ENCODE measurements at regions not wholly inside any gene's neighbourhood (a gene's known extent, or its start where the extent isn't known, plus 50 kb on each side); places are given as distances from the start of the nearest gene placed in this dataset.

- no peaks in the 10 kb centered on the region for H3K9me2 ChIP-seq (ENCODE audit: insufficient read depth)
- H3K4me1 ChIP-seq (ENCODE audit: insufficient read depth): no peaks in the 10 kb centered on the region
- H3K79me2 ChIP-seq (replicated peaks; ENCODE audit: insufficient read depth): no peaks in the 10 kb centered on the region
- DNase-seq (ENCODE audit: low spot score) (peak; percentile 81), ATAC-seq (peak; percentile 99)
- Mint-ChIP-seq H3K4me1 (no peaks in the 10 kb centered on the region; the same call in 2 of the 3 replicates), H3K4me3 (no peak overlapping the region), H3K27ac (no peak overlapping the region), H3K27me3 (ENCODE audit: insufficient read depth, low read depth, poor library complexity) (no peaks in the 10 kb centered on the region), H3K36me3 (ENCODE audit: low read depth) (no peaks in the 10 kb centered on the region), H3K9me3 (0 out of 3 replicates have a peak, but pooled peaks cover 3% of the 10 kb centered on the region)
- H3K27ac ChIP-seq (ENCODE audit: low read depth): no peak overlapping the region
- H2AFZ ChIP-seq: no peak overlapping the region
- no peak overlapping the region for H3K4me2 ChIP-seq
- no peak overlapping the region for H3K4me3 ChIP-seq
- H3K36me3 ChIP-seq (ENCODE audit: insufficient read depth): no peaks in the 10 kb centered on the region
- no peaks in the 10 kb centered on the region for H3F3A ChIP-seq (replicated peaks; ENCODE audit: low read depth)
- TF ChIP-seq ZNF114 (CRISPR knock-in tag; IDR thresholded peaks at IDR 0.05): no peak
- TF ChIP-seq CTCF (conservative IDR thresholded peaks at IDR 0.05; ENCODE audit: low read depth in 2 of 2): peak; percentile 72 to 93
- no peaks in the 10 kb centered on the region for H3K27me3 ChIP-seq (ENCODE audit: insufficient read depth)
- no peaks in the 10 kb centered on the region for H4K20me1 ChIP-seq (replicated peaks; ENCODE audit: insufficient read depth)
These were observed 64.9 kb upstream of the PAX1 start for GRCh38 chr20:21640556-21640955.

GRCh38 chr20:21633829-21634228, 71.6 kb upstream of the PAX1 start:
- no peak overlapping the region for H3K4me3 ChIP-seq
- H3K4me2 ChIP-seq: no peak overlapping the region
- H3K4me1 ChIP-seq (ENCODE audit: insufficient read depth): no peaks in the 10 kb centered on the region
- H3K27me3 ChIP-seq (ENCODE audit: insufficient read depth): no peaks in the 10 kb centered on the region
- no peaks in the 10 kb centered on the region for H3K9me2 ChIP-seq (ENCODE audit: insufficient read depth)
- H3K79me2 ChIP-seq (replicated peaks; ENCODE audit: insufficient read depth): no peaks in the 10 kb centered on the region
- ATAC-seq (no peak), DNase-seq (ENCODE audit: low spot score) (no peak)
- H2AFZ ChIP-seq: no peak overlapping the region
- H3F3A ChIP-seq (replicated peaks; ENCODE audit: low read depth): no peaks in the 10 kb centered on the region
- H3K9me3 Mint-ChIP-seq: no peaks in the 10 kb centered on the region
- TF ChIP-seq NANOG (IDR thresholded peaks at IDR 0.05; ENCODE audit: borderline replicate concordance): no peak
- no peak overlapping the region for H3K27ac Mint-ChIP-seq
- H3K27me3 Mint-ChIP-seq (ENCODE audit: insufficient read depth, low read depth, poor library complexity): no peaks in the 10 kb centered on the region
- no peaks in the 10 kb centered on the region for H3K36me3 Mint-ChIP-seq (ENCODE audit: low read depth)
- no peaks in the 10 kb centered on the region for H3K36me3 ChIP-seq (ENCODE audit: insufficient read depth)
- no peaks in the 10 kb centered on the region for H4K20me1 ChIP-seq (replicated peaks; ENCODE audit: insufficient read depth)
- no peak overlapping the region for H3K4me3 Mint-ChIP-seq
- no peaks in the 10 kb centered on the region for H3K4me1 Mint-ChIP-seq
- H3K27ac ChIP-seq (ENCODE audit: low read depth): no peak overlapping the region

- Histone ChIP-seq H3K36me3 (ENCODE audit: insufficient read depth) (no peaks in the 10 kb centered on the region), H3K79me2 (replicated peaks; ENCODE audit: insufficient read depth) (no peaks in the 10 kb centered on the region), H3K4me3 (no peak overlapping the region), H2AFZ (no peak overlapping the region), H3F3A (replicated peaks; ENCODE audit: low read depth) (no peaks in the 10 kb centered on the region), H3K4me2 (no peak overlapping the region), H3K9me2 (ENCODE audit: insufficient read depth) (no peaks in the 10 kb centered on the region), H3K27me3 (ENCODE audit: insufficient read depth) (no peaks in the 10 kb centered on the region), H3K27ac (ENCODE audit: low read depth) (no peak overlapping the region), H4K20me1 (replicated peaks; ENCODE audit: insufficient read depth) (no peaks in the 10 kb centered on the region), H3K4me1 (ENCODE audit: insufficient read depth) (no peaks in the 10 kb centered on the region)
- Mint-ChIP-seq H3K9me3 (no peaks in the 10 kb centered on the region), H3K36me3 (ENCODE audit: low read depth) (no peaks in the 10 kb centered on the region), H3K27me3 (ENCODE audit: insufficient read depth, low read depth, poor library complexity) (no peaks in the 10 kb centered on the region), H3K27ac (no peak overlapping the region), H3K4me1 (no peaks in the 10 kb centered on the region), H3K4me3 (no peak overlapping the region)
- DNase-seq (ENCODE audit: low spot score): no peak
- no peak for ATAC-seq
- TF ChIP-seq EZH2 (IDR thresholded peaks at IDR 0.05; ENCODE audit: low read depth, unreplicated experiment) (no peak), CTCF (conservative IDR thresholded peaks at IDR 0.05; ENCODE audit: low read depth in 2 of 2) (no peak), CREB1 (CRISPR knock-in tag; IDR thresholded peaks at IDR 0.05; ENCODE audit: low read depth) (no peak), EZH2phosphoT487 (IDR thresholded peaks at IDR 0.05; ENCODE audit: unreplicated experiment) (no peak)
These were observed 72.8 kb upstream of the PAX1 start for GRCh38 chr20:21632735-21633053.
